Thoracic aorta (tissue), 2 donors: ENCODE measurements at regions not wholly inside any gene's neighbourhood (a gene's known extent, or its start where the extent isn't known, plus 50 kb on each side); places are given as distances from the start of the nearest gene placed in this dataset.

ENCODE experiments used
- ATAC-seq: fragments of 150-250 bp; one replicate; pipeline ENCODE4 v1.8.0; 2017; ENCODE audit warnings: low read depth; ENCODE audit not compliant: insufficient number of reproducible peaks, low FRiP score
- DNase-seq: peaks from one replicate; pipeline ENCODE4 v3.0.0-alpha.2; 2020; ENCODE audit warnings: low spot score
- H3K27ac ChIP-seq, 2 donors: fragments of 200-600 bp; sonication (generic); 1 replicate in 1 of 2; 2 replicates in 1 of 2; pipeline ENCODE4 v1.5.1; 2016; ENCODE audit warnings: mild to moderate bottlenecking in 2 of 2, moderate library complexity in 2 of 2
- H3K27me3 ChIP-seq: fragments of 200-600 bp; sonication (generic); replicated peaks from 2 replicates; pipeline ENCODE4 v1.6.0; 2016; ENCODE audit warnings: mild to moderate bottlenecking; ENCODE audit not compliant: insufficient read depth
- H3K36me3 ChIP-seq: fragments of 200-600 bp; sonication (generic); one replicate; pipeline ENCODE4 v1.5.1; 2016
- H3K4me1 ChIP-seq, 2 donors: fragments of 200-600 bp; sonication (generic); 1 replicate in 1 of 2; 2 replicates in 1 of 2; pipeline versions ENCODE4 v1.5.1 to v1.6.0; 2016; ENCODE audit warnings: low read depth in 2 of 2, mild to moderate bottlenecking in 1 of 2; ENCODE audit not compliant: control insufficient read depth in 1 of 2
- H3K4me3 ChIP-seq: fragments of 200-600 bp; sonication (generic); 2 replicates; pipeline ENCODE4 v1.5.1; 2016; ENCODE audit warnings: mild to moderate bottlenecking
- H3K9me3 ChIP-seq: fragments of 200-600 bp; sonication (generic); 2 replicates; pipeline ENCODE4 v1.5.1; 2016
- CTCF ChIP-seq: fragments of 200-600 bp; sonication (generic); IDR thresholded peaks from one replicate; pipeline ENCODE4 v1.5.1; 2019; ENCODE audit warnings: antibody characterized with exemption

DNA sequence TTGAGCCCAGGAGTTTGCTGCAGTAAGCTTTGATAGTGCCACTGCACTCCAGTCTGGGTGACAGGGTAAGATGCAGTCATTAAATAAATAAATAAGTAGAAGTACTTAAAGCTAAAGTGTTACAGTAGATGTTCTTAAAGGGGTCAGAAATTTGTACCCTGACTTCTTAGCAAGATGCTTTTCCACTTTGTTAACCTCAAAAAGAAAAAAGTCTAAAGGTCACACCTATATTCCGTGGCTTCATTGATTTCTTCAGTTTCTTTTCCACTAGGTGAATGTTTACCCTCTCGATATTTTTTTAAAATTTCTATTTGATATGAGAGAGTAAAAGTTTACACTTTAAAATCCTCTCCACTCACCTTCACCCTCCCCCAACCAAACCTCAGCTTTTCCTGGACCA lies 64.3 kb upstream of the PLEKHA5 start:
- ATAC-seq, result no peak
- Histone ChIP-seq H3K9me3 (no peaks in the 10 kb centered on the region), H3K4me3 (no peak overlapping the region), H3K4me1 (no peaks in the 10 kb centered on the region), H3K27me3 (no peaks in the 10 kb centered on the region), H3K36me3 (no peaks in the 10 kb centered on the region), H3K27ac (no peak overlapping the region)
- no peak for DNase-seq
- TF ChIP-seq CTCF, result no peak

DNA sequence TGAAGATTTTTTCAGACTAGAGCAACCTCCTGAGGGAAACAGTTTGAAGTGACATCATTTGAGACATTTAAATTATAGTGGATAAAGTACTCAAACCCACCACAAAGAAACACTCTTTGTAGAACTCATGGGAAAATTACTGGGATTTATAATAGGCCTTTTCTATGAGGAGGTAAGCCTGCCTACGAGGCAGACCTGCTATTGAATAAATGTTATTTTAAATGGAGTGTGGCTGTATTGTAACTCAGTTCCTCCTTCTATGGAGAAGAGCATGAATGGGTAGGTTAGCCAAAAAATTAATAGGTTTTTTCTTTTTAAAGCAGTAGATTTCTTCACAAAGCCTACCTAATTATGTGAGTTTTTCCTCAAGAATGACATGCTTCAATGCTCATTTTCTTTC lies 63.7 kb upstream of the PLEKHA5 start:
- Histone ChIP-seq H3K27ac (no peak overlapping the region), H3K4me1 (no peaks in the 10 kb centered on the region), H3K9me3 (no peaks in the 10 kb centered on the region), H3K36me3 (no peaks in the 10 kb centered on the region), H3K4me3 (no peak overlapping the region), H3K27me3 (no peaks in the 10 kb centered on the region)
- no peak for ATAC-seq
- no peak for TF ChIP-seq CTCF
- no peak for DNase-seq

- DNase-seq, result no peak
- Histone ChIP-seq H3K36me3 (no peaks in the 10 kb centered on the region), H3K27ac (no peak overlapping the region), H3K4me1 (no peaks in the 10 kb centered on the region), H3K9me3 (no peaks in the 10 kb centered on the region), H3K4me3 (no peak overlapping the region), H3K27me3 (no peaks in the 10 kb centered on the region)
- ATAC-seq, result no peak
- TF ChIP-seq CTCF, result no peak
These were observed 63.0 kb upstream of the PLEKHA5 start for GRCh38 chr12:19066475-19067001.

DNA sequence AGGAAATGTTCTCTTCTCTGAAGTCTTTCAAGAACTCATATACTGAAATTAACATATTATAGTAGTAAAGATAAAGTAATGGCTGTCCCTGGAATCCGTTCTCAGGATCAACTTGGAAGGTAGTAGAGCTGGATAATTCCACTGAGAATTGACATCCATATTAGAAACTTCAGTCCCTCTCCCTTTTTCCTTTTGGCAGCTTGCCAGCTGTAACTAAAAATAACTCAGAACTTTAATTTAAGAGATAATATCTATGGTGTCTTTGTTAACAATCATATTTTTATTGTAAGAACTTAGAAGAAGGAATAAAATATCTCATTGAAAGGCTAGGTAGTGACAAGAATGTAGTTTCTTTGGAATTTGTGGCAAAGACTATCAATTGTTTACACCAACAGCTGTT lies 61.4 kb upstream of the PLEKHA5 start:
- H3K4me3 ChIP-seq, result no peak overlapping the region
- H3K27ac ChIP-seq, result no peak overlapping the region
- no peaks in the 10 kb centered on the region for H3K36me3 ChIP-seq
- no peaks in the 10 kb centered on the region for H3K4me1 ChIP-seq
- H3K27me3 ChIP-seq, result no peaks in the 10 kb centered on the region
- DNase-seq, result no peak
- no peak for ATAC-seq
- no peaks in the 10 kb centered on the region for H3K9me3 ChIP-seq
- no peak for TF ChIP-seq CTCF

DNA sequence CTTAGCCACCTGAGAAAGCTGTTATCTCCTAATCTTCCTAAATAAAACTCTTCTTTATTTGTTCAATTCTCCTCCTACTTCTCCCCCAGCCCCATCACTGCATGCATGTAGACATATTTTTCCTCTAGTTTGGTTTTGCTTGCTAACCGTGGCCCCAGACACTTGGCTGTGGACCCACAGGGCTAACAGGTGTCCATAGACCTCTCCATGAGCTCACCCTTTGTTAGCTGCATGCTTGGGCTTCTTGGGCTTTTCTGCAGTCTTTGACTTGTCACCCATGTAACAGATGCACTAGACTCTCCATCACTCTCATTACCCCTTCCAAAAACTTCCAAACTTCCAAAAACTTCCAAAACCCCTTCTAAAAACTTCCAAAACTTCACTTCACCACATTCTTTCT lies 59.2 kb upstream of the PLEKHA5 start:
- H3K27me3 ChIP-seq, result no peaks in the 10 kb centered on the region
- no peaks in the 10 kb centered on the region for H3K9me3 ChIP-seq
- TF ChIP-seq CTCF, result no peak
- DNase-seq, result no peak
- no peaks in the 10 kb centered on the region for H3K4me1 ChIP-seq
- no peaks in the 10 kb centered on the region for H3K36me3 ChIP-seq
- no peak overlapping the region for H3K4me3 ChIP-seq
- H3K27ac ChIP-seq, result no peak overlapping the region
- ATAC-seq, result no peak
